Smooth muscle cell (in vitro differentiated cells): ENCODE measurements at regions not wholly inside any gene's neighbourhood (a gene's known extent, or its start where the extent isn't known, plus 50 kb on each side); places are given as distances from the start of the nearest gene placed in this dataset.

Experiments
- DNase-seq: peaks from one replicate; lab custom pipeline; 2025; ENCODE audit not compliant: unreplicated experiment; lab: John Stamatoyannopoulos, UW
- H2AFZ ChIP-seq: fragments of 200-600 bp; sonication (generic); 2 replicates; pipeline ENCODE4 v1.6.0; 2016; ENCODE audit warnings: antibody characterized with exemption, low read depth, mild to moderate bottlenecking
- H3F3A ChIP-seq: fragments of 200-600 bp; sonication (generic); 2 replicates; pipeline ENCODE4 v1.6.0; 2017; ENCODE audit warnings: antibody characterized with exemption, low read depth
- H3K27ac ChIP-seq: fragments of 200-600 bp; sonication (generic); 2 replicates; pipeline ENCODE4 v1.5.1; 2016; ENCODE audit warnings: low read depth, mild to moderate bottlenecking
- H3K27me3 ChIP-seq: fragments of 200-600 bp; sonication (generic); 2 replicates; pipeline ENCODE4 v1.6.1; 2016; ENCODE audit warnings: low read depth, mild to moderate bottlenecking
- H3K36me3 ChIP-seq: fragments of 200-600 bp; sonication (generic); 2 replicates; pipeline ENCODE4 v1.5.1; 2016; ENCODE audit warnings: low read depth
- H3K4me1 ChIP-seq: fragments of 200-600 bp; sonication (generic); 2 replicates; pipeline ENCODE4 v1.5.1; 2016; ENCODE audit warnings: low read depth
- H3K4me2 ChIP-seq: fragments of 200-600 bp; sonication (generic); 2 replicates; pipeline ENCODE4 v1.6.0; 2016; ENCODE audit warnings: mild to moderate bottlenecking
- H3K4me3 ChIP-seq: fragments of 200-600 bp; sonication (generic); 2 replicates; pipeline ENCODE4 v1.5.1; 2016; ENCODE audit warnings: mild to moderate bottlenecking
- H3K79me2 ChIP-seq: fragments of 200-600 bp; sonication (generic); 2 replicates; pipeline ENCODE4 v1.6.0; 2016; ENCODE audit warnings: low read depth, mild to moderate bottlenecking
- H3K9ac ChIP-seq: fragments of 200-600 bp; sonication (generic); 2 replicates; pipeline ENCODE4 v1.6.0; 2016; ENCODE audit warnings: low read depth
- H3K9me3 ChIP-seq: fragments of 200-600 bp; sonication (generic); replicated peaks from 2 replicates; pipeline ENCODE4 v1.5.1; 2016; ENCODE audit warnings: low read depth
- H4K20me1 ChIP-seq: fragments of 200-600 bp; sonication (generic); 2 replicates; pipeline ENCODE4 v1.6.0; 2016; ENCODE audit warnings: low read depth
- CTCF ChIP-seq: fragments of 200-600 bp; sonication (generic); IDR thresholded peaks from 2 replicates; pipeline ENCODE4 v1.5.1; 2017; ENCODE audit warnings: borderline replicate concordance, mild to moderate bottlenecking, antibody characterized with exemption; ENCODE audit not compliant: insufficient read depth, poor library complexity, severe bottlenecking
- WGBS: methylation state at CpG from one replicate; pipeline ENCODE4 v1.1.7; 2016; ENCODE audit warnings: low lambda C conversion rate; 5-methylcytosine and 5-hydroxymethylcytosine counted together

DNA sequence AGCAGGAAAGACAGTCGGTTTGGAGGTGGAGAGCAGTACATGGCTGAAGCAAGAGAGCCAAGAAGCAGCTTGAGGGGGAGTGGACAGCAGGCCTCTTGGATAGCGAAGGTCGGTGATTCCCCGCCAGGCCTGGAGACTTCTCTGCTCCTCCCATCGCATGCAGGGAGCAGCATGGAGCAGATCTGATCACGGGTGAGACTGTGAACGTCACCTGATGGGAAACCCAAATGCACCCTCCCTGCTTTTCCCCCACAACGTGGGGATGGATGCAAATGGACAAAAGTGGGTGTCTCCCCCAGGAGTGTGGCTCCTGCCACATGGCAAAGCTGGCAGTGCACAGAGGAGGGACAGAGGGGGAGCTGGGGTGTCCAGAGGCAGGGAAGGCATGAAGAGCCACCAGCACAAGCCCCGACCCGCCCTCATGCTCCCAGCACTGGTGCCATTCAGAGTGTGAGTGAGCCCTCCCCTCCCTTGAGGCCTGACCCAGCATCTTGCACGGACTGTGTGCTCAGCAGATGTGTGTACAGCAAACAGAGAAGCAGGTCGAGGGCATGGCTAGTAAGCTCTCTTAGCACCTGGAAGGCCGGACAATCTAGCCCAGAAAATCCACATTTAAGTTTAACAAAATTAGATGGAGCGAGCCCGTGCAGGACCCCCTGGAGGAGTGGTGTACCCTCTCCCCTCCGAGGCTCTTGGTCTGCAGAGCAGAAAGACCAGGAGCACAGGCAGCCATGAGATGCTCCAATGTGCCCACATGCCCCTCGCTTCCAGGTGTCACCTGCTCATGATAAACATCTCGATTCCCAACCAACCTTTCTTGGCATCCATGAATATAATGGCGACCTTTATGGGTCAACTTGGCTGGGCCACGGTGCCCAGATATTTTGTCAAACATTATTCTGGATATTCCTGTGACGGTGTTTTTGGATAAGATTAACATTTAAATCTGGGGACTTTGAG, 661.7 kb downstream of the TBC1D22A start:
- Histone ChIP-seq H4K20me1 (no peaks in the 10 kb centered on the region), H3K4me3 (no peak overlapping the region), H3K4me2 (no peak overlapping the region), H3K79me2 (no peaks in the 10 kb centered on the region), H2AFZ (no peak overlapping the region), H3K27me3 (no peaks in the 10 kb centered on the region), H3K9ac (no peak overlapping the region), H3K36me3 (no peaks in the 10 kb centered on the region), H3K9me3 (peaks cover 14% of the 10 kb centered on the region), H3F3A (no peaks in the 10 kb centered on the region), H3K4me1 (no peaks in the 10 kb centered on the region), H3K27ac (no peak overlapping the region)
- no peak for TF ChIP-seq CTCF
- WGBS: 70% methylated on average over 19 of the region's 21 CpGs
- DNase-seq: no peak

- no peak overlapping the region for H3K4me3 ChIP-seq
- H3F3A ChIP-seq: no peaks in the 10 kb centered on the region
- no peak overlapping the region for H3K9ac ChIP-seq
- no peak for TF ChIP-seq CTCF
- no peaks in the 10 kb centered on the region for H3K4me1 ChIP-seq
- WGBS: 70% methylated on average over 9 of the region's 9 CpGs
- no peak overlapping the region for H3K4me2 ChIP-seq
- H3K27me3 ChIP-seq: no peaks in the 10 kb centered on the region
- H3K9me3 ChIP-seq: peaks cover 15% of the 10 kb centered on the region
- H3K79me2 ChIP-seq: no peaks in the 10 kb centered on the region
- no peaks in the 10 kb centered on the region for H3K36me3 ChIP-seq
- H2AFZ ChIP-seq: no peak overlapping the region
- H4K20me1 ChIP-seq: no peaks in the 10 kb centered on the region
- DNase-seq: no peak
- no peak overlapping the region for H3K27ac ChIP-seq
Measured at GRCh38 chr22:47423266-47423665, 660.8 kb downstream of the TBC1D22A start.

DNA sequence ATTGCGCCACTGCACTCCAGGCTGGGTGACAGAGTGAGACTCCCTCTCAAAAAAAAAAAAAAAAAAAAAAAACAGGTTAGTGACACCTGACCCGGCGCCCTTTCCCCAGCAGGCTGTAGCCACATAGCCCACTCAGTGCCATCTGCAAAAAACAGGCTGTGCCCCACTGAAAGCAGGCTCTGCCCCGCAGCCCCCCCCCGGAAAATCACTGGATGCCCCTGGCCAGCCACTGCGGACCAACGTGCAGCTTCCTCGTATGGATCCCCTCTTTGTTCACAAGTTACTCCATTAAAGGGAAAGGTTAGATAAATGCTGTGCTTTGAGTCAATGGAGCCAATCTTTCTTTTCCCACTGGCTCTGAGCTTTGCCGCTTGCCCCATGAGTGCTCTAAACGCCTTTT, 660.3 kb downstream of the TBC1D22A start:
- peaks cover 15% of the 10 kb centered on the region for H3K9me3 ChIP-seq
- DNase-seq: no peak
- H3K4me2 ChIP-seq: no peak overlapping the region
- no peaks in the 10 kb centered on the region for H3K27me3 ChIP-seq
- WGBS: 86% methylated on average over 10 of the region's 10 CpGs
- H4K20me1 ChIP-seq: no peaks in the 10 kb centered on the region
- H3K9ac ChIP-seq: no peak overlapping the region
- no peak overlapping the region for H2AFZ ChIP-seq
- no peaks in the 10 kb centered on the region for H3K79me2 ChIP-seq
- no peak for TF ChIP-seq CTCF
- no peaks in the 10 kb centered on the region for H3F3A ChIP-seq
- no peaks in the 10 kb centered on the region for H3K36me3 ChIP-seq
- H3K4me1 ChIP-seq: no peaks in the 10 kb centered on the region
- no peak overlapping the region for H3K4me3 ChIP-seq
- H3K27ac ChIP-seq: no peak overlapping the region
